ENCODE measurements at regions not wholly inside any gene's neighbourhood (a gene's known extent, or its start where the extent isn't known, plus 50 kb on each side); places are given as distances from the start of the nearest gene placed in this dataset.

- no peak for DNase-seq
- intact Hi-C loops (cut with DNase I), result no loop called here
- Histone ChIP-seq H3K9me3 (ENCODE audit: control insufficient read depth in 2 of 3, insufficient read depth in 1 of 3, low read length in 3 of 3) (no peaks in the 10 kb centered on the region), H3K9ac (ENCODE audit: low read length in 3 of 3) (no peak overlapping the region), H3K4me1 (ENCODE audit: control insufficient read depth in 2 of 3, insufficient read depth in 2 of 3, low read depth in 1 of 3, low read length in 3 of 3) (no peaks in the 10 kb centered on the region), H3K27ac (ENCODE audit: low read depth in 2 of 2, low read length in 2 of 2) (no peak overlapping the region), H3K4me3 (ENCODE audit: low read length in 3 of 3) (no peak overlapping the region), H3K36me3 (ENCODE audit: control insufficient read depth in 2 of 3, insufficient read depth in 3 of 3, low read length in 3 of 3) (no peaks in the 10 kb centered on the region), H3K27me3 (ENCODE audit: control insufficient read depth, insufficient read depth, low read length) (no peaks in the 10 kb centered on the region)
- TF ChIP-seq, protein P1, sequence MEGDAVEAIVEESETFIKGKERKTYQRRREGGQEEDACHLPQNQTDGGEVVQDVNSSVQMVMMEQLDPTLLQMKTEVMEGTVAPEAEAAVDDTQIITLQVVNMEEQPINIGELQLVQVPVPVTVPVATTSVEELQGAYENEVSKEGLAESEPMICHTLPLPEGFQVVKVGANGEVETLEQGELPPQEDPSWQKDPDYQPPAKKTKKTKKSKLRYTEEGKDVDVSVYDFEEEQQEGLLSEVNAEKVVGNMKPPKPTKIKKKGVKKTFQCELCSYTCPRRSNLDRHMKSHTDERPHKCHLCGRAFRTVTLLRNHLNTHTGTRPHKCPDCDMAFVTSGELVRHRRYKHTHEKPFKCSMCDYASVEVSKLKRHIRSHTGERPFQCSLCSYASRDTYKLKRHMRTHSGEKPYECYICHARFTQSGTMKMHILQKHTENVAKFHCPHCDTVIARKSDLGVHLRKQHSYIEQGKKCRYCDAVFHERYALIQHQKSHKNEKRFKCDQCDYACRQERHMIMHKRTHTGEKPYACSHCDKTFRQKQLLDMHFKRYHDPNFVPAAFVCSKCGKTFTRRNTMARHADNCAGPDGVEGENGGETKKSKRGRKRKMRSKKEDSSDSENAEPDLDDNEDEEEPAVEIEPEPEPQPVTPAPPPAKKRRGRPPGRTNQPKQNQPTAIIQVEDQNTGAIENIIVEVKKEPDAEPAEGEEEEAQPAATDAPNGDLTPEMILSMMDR (IDR thresholded peaks at IDR 0.05; ENCODE audit: borderline replicate concordance, extremely low read depth, insufficient read depth), result no peak
- FAIRE-seq, result no peak
Observed at GRCh38 chr3:166489826-166490225, 652.6 kb upstream of the BCHE start.

DNA sequence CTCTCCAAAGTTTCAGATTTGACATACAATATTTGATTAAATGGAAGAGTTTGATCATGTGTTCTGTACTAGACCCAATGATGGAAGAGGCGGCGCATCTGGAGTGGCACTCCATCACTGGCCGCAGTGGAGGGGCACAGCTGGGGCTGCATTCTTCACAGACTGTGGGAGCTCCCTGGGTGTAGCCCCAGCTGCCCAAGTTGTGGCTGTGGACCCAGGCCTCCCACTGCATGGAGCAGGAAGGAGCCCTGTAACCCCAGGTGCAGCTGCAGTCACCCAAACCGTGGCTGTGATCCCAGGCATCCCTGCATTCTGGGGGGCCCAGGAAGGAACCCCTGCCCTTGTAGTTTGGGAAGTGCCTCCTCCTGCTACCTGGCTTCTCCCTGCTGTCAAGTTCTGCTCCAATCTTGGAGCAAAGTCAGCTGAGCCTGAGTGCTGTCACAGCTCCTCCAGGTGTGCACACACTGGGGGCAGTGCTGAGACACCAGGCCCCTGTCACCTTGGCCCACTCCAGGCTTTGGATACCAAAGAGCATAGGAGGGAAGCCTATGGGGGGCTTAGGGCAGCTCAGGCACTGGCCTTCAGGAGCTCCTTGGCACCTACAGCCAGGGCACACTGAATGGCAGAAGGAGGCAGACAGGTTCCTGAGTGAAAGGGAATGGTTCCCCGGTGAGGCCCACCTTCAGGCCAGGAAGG, 651.9 kb upstream of the BCHE start:
- FAIRE-seq, result no peak
- Histone ChIP-seq H3K4me1 (ENCODE audit: control insufficient read depth in 2 of 3, insufficient read depth in 2 of 3, low read depth in 1 of 3, low read length in 3 of 3) (no peaks in the 10 kb centered on the region), H3K9me3 (ENCODE audit: control insufficient read depth in 2 of 3, insufficient read depth in 1 of 3, low read length in 3 of 3) (no peaks in the 10 kb centered on the region), H3K36me3 (ENCODE audit: control insufficient read depth in 2 of 3, insufficient read depth in 3 of 3, low read length in 3 of 3) (no peaks in the 10 kb centered on the region), H3K9ac (ENCODE audit: low read length in 3 of 3) (no peak overlapping the region), H3K27me3 (ENCODE audit: control insufficient read depth, insufficient read depth, low read length) (no peaks in the 10 kb centered on the region), H3K4me3 (ENCODE audit: low read length in 3 of 3) (no peak overlapping the region), H3K27ac (ENCODE audit: low read depth in 2 of 2, low read length in 2 of 2) (no peak overlapping the region)
- intact Hi-C loops (cut with DNase I), result no loop called here
- TF ChIP-seq, protein P1 (IDR thresholded peaks at IDR 0.05; ENCODE audit: borderline replicate concordance, extremely low read depth, insufficient read depth), result no peak
- DNase-seq, result peak in 1 of 5 donors; percentile 50

GRCh38 chr3:166484470-166484869, 647.2 kb upstream of the BCHE start:
- no peak overlapping the region for H3K27ac ChIP-seq (ENCODE audit: low read depth in 2 of 2, low read length in 2 of 2)
- TF ChIP-seq, protein P1 (IDR thresholded peaks at IDR 0.05; ENCODE audit: borderline replicate concordance, extremely low read depth, insufficient read depth), result no peak
- no peaks in the 10 kb centered on the region for H3K36me3 ChIP-seq (ENCODE audit: control insufficient read depth in 2 of 3, insufficient read depth in 3 of 3, low read length in 3 of 3)
- no peak for FAIRE-seq
- intact Hi-C loops (cut with DNase I), result no loop called here
- DNase-seq, result no peak
- H3K9me3 ChIP-seq (ENCODE audit: control insufficient read depth in 2 of 3, insufficient read depth in 1 of 3, low read length in 3 of 3), result peaks cover 0 to 1% (median 0%) of the 10 kb centered on the region in 3 donors
- H3K4me3 ChIP-seq (ENCODE audit: low read length in 3 of 3), result no peak overlapping the region
- H3K4me1 ChIP-seq (ENCODE audit: control insufficient read depth in 2 of 3, insufficient read depth in 2 of 3, low read depth in 1 of 3, low read length in 3 of 3), result no peaks in the 10 kb centered on the region
- H3K27me3 ChIP-seq (ENCODE audit: control insufficient read depth, insufficient read depth, low read length), result no peaks in the 10 kb centered on the region
- H3K9ac ChIP-seq (ENCODE audit: low read length in 3 of 3), result no peak overlapping the region

DNA sequence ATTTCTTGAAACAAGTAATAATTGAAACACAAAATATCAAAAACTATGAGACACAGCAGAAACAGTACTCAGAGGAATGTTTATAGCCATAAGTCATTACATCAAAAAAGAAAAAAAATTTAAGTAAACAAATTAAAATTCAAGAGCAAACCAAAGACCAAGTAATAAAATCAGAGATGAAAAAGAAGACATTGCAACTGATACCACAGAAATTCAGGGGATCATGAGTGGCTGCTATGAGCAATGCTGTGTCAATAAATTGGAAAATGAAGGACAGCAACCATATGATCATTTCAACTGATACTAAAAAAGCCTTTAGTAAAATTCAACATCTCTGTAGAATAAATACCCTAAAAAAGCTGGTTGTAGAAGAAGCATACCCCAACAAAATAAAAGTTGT, 644.1 kb upstream of the BCHE start:
- intact Hi-C loops (cut with DNase I), result no loop called here
- Histone ChIP-seq H3K4me3 (ENCODE audit: low read length in 3 of 3) (no peak overlapping the region), H3K9ac (ENCODE audit: low read length in 3 of 3) (no peak overlapping the region), H3K27ac (ENCODE audit: low read depth in 2 of 2, low read length in 2 of 2) (no peak overlapping the region), H3K9me3 (ENCODE audit: control insufficient read depth in 2 of 3, insufficient read depth in 1 of 3, low read length in 3 of 3) (peaks cover 0 to 10% (median 0%) of the 10 kb centered on the region in 3 donors), H3K36me3 (ENCODE audit: control insufficient read depth in 2 of 3, insufficient read depth in 3 of 3, low read length in 3 of 3) (no peaks in the 10 kb centered on the region), H3K4me1 (ENCODE audit: control insufficient read depth in 2 of 3, insufficient read depth in 2 of 3, low read depth in 1 of 3, low read length in 3 of 3) (no peaks in the 10 kb centered on the region), H3K27me3 (ENCODE audit: control insufficient read depth, insufficient read depth, low read length) (no peaks in the 10 kb centered on the region)
- no peak for DNase-seq
- TF ChIP-seq, protein P1 (IDR thresholded peaks at IDR 0.05; ENCODE audit: borderline replicate concordance, extremely low read depth, insufficient read depth), result no peak
- no peak for FAIRE-seq
